Epithelial cell of proximal tubule (primary cell): ENCODE measurements at regions not wholly inside any gene's neighbourhood (a gene's known extent, or its start where the extent isn't known, plus 50 kb on each side); places are given as distances from the start of the nearest gene placed in this dataset.

Source experiments
- DNase-seq: peaks from one replicate; pipeline ENCODE4 v3.0.0-alpha.2; 2011; ENCODE audit warnings: low read depth
- H3K4me3 ChIP-seq: 2 replicates; pipeline ENCODE4 v1.5.1; 2011; ENCODE audit warnings: low read depth, mild to moderate bottlenecking, low read length
- TF ChIP-seq, protein P1 (sequence below): conservative IDR thresholded peaks from 2 replicates; pipeline ENCODE4 v1.5.1; 2012; ENCODE audit warnings: low read depth, mild to moderate bottlenecking, low read length

DNA sequence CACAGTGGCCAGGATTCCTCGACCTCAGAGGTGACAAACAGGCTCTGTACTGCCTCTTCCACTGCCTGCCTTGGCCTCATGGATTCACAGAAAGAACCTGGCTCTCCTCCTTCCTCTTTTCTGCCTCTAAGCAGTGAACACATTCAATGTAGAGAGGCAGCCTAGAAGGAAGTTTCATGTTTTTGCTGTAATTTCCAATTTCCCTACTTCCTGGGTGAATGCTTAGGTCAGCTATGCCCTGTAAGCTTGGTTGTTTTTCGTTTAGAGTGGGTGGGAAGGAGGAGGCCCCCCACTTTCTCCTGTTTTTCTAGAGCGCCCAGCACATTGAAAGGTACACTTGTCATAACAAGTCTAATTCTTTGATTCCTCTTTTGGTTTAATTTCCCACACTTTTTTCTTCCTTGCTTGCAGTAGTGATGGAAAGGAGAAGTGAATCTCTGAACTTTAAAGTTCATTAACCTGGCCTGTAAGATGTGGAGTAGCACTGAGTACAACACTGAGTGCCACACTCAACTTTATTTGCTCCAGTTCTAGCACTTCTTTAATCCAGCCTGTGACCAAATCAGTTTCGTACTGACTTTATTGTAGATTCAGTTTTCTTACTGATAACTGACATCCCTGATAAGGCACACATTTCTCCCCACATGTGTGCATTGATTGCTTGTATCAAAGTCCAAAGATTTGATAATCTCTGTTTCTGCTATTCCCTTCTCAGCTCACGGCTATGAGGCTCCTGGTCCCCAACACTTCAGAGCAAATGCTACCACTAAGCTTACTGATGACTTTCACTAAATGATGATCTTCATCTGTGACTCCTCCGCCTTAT lies 100.0 kb upstream of the MAN1A1 start:
- TF ChIP-seq, protein P1, sequence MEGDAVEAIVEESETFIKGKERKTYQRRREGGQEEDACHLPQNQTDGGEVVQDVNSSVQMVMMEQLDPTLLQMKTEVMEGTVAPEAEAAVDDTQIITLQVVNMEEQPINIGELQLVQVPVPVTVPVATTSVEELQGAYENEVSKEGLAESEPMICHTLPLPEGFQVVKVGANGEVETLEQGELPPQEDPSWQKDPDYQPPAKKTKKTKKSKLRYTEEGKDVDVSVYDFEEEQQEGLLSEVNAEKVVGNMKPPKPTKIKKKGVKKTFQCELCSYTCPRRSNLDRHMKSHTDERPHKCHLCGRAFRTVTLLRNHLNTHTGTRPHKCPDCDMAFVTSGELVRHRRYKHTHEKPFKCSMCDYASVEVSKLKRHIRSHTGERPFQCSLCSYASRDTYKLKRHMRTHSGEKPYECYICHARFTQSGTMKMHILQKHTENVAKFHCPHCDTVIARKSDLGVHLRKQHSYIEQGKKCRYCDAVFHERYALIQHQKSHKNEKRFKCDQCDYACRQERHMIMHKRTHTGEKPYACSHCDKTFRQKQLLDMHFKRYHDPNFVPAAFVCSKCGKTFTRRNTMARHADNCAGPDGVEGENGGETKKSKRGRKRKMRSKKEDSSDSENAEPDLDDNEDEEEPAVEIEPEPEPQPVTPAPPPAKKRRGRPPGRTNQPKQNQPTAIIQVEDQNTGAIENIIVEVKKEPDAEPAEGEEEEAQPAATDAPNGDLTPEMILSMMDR: no peak
- no peak for DNase-seq
- H3K4me3 ChIP-seq: no peak overlapping the region

DNA sequence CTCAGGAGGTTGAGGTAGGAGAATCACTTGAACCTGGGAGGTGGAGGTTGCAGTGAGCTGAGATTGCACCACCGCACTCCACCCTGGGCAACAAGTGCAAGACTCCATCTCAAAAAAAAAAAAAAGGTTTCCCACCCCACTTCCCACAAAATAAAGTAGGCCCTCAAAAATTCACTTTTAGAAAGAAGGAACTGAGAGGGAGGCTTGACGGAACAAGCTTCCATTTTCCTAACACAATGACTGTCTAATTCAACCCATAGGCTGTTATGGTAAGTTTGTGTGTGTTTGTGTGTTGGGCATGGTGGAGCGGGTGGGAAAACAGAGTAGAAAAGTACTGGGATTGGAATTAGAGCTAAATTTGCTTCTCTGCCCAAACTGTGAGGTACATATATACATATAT lies 98.4 kb upstream of the MAN1A1 start:
- TF ChIP-seq, protein P1: no peak
- H3K4me3 ChIP-seq: no peak overlapping the region
- DNase-seq: no peak

DNA sequence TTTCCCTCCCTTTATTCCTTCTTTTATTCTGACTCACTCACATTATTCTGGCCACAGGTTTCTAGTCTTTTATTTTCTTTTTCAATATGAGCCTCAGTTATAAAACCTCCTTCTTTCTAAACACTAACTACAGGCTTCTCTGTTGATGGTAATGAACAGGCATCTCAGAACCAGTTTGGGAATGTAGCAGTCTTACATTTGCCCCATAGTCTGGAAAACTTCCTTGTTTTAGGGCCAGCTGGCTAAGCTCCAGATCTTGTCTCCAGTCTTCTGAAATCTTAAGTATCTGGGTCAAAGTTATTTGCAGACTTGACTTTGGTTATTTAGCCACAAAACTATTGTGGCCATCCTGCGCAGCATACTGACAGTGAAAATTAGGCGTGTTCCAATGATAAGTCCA lies 97.0 kb upstream of the MAN1A1 start:
- H3K4me3 ChIP-seq: no peak overlapping the region
- peak; percentile 70 for DNase-seq
- TF ChIP-seq, protein P1: no peak

GRCh38 chr6:119446115-119446554 lies 96.6 kb upstream of the MAN1A1 start:
- H3K4me3 ChIP-seq: no peak overlapping the region
- DNase-seq: no peak
- TF ChIP-seq, protein P1: no peak

DNA sequence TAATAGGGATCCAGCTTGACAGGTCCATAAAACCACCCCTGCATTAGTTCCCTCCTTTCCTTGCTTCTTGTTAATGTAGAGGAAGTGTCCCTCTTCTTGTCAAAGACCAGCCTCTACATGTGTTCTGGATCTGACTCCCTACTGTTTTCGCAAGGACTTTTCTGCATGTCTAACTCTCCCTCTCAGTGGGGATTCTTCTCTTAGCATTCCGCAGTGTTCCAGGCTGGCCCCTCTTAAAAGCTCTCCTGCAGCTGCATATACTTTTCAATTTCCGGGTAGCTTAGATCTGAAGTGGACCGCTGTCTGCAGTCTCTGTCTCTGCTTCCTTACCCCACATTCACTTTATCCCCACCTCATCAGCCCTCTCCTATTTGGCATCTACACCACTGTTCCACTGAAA lies 96.1 kb upstream of the MAN1A1 start:
- TF ChIP-seq, protein P1: no peak
- H3K4me3 ChIP-seq: no peak overlapping the region
- DNase-seq: no peak

GRCh38 chr6:119444642-119445557 lies 95.3 kb upstream of the MAN1A1 start:
- no peak for DNase-seq
- H3K4me3 ChIP-seq: no peak overlapping the region
- TF ChIP-seq, protein P1: no peak
